T-helper 1 cell treated with Interleukin-12 subunit alpha and Interleukin-12 subunit beta and Interleukin-4 antibody, amounts not matched to agents 30 μg/mL and 1 μg/mL, for 36 hours (primary cell): ENCODE measurements at regions not wholly inside any gene's neighbourhood (a gene's known extent, or its start where the extent isn't known, plus 50 kb on each side); places are given as distances from the start of the nearest gene placed in this dataset.

Experiments used
- H3K27ac Mint-ChIP-seq: one replicate; pipeline ENCODE4 v1.8.0; 2021; ENCODE audit warnings: mild to moderate bottlenecking, mixed read lengths
- H3K27me3 Mint-ChIP-seq: one replicate; pipeline ENCODE4 v1.8.0; 2021; ENCODE audit warnings: low read depth, mixed read lengths
- H3K36me3 Mint-ChIP-seq: one replicate; pipeline ENCODE4 v1.8.0; 2021; ENCODE audit warnings: low read depth, mixed read lengths
- H3K4me1 Mint-ChIP-seq: one replicate; pipeline ENCODE4 v1.8.0; 2021; ENCODE audit warnings: low read depth, mixed read lengths
- H3K4me3 Mint-ChIP-seq: one replicate; pipeline ENCODE4 v1.8.0; 2021; ENCODE audit warnings: mild to moderate bottlenecking, moderate library complexity, mixed read lengths
- H3K9me3 Mint-ChIP-seq: one replicate; pipeline ENCODE4 v1.8.0; 2021; ENCODE audit warnings: mixed read lengths

GRCh38 chr10:130425881-130426435 is 289.8 kb downstream of the GLRX3 start:
- H3K4me3 Mint-ChIP-seq, result no peak overlapping the region
- no peaks in the 10 kb centered on the region for H3K4me1 Mint-ChIP-seq

GRCh38 chr10:130427216-130427722 is 291.1 kb downstream of the GLRX3 start:
- Mint-ChIP-seq H3K4me3 (no peak overlapping the region), H3K27ac (no peak overlapping the region), H3K27me3 (no peaks in the 10 kb centered on the region), H3K9me3 (no peaks in the 10 kb centered on the region), H3K36me3 (no peaks in the 10 kb centered on the region), H3K4me1 (no peaks in the 10 kb centered on the region)

More at GRCh38 chr10:130425881-130426435, 289.8 kb downstream of the GLRX3 start:
- H3K9me3 Mint-ChIP-seq, result no peaks in the 10 kb centered on the region
- no peak overlapping the region for H3K27ac Mint-ChIP-seq
- no peaks in the 10 kb centered on the region for H3K27me3 Mint-ChIP-seq
- no peaks in the 10 kb centered on the region for H3K36me3 Mint-ChIP-seq

GRCh38 chr10:130428936-130429335 is 292.7 kb downstream of the GLRX3 start:
- H3K4me3 Mint-ChIP-seq, result no peak overlapping the region
- no peaks in the 10 kb centered on the region for H3K36me3 Mint-ChIP-seq
- H3K27ac Mint-ChIP-seq, result no peak overlapping the region

GRCh38 chr10:130429809-130430208 is 293.6 kb downstream of the GLRX3 start:
- no peaks in the 10 kb centered on the region for H3K27me3 Mint-ChIP-seq
- H3K9me3 Mint-ChIP-seq, result no peaks in the 10 kb centered on the region
- H3K27ac Mint-ChIP-seq, result no peak overlapping the region
- no peaks in the 10 kb centered on the region for H3K4me1 Mint-ChIP-seq
- H3K4me3 Mint-ChIP-seq, result no peak overlapping the region
- H3K36me3 Mint-ChIP-seq, result no peaks in the 10 kb centered on the region

More at GRCh38 chr10:130428936-130429335, 292.7 kb downstream of the GLRX3 start:
- Mint-ChIP-seq H3K4me1 (no peaks in the 10 kb centered on the region), H3K27me3 (no peaks in the 10 kb centered on the region), H3K9me3 (no peaks in the 10 kb centered on the region)

GRCh38 chr10:130430291-130430690 is 294.1 kb downstream of the GLRX3 start:
- H3K36me3 Mint-ChIP-seq, result no peaks in the 10 kb centered on the region
- H3K27me3 Mint-ChIP-seq, result no peaks in the 10 kb centered on the region

GRCh38 chr10:130430852-130431704 is 294.9 kb downstream of the GLRX3 start:
- H3K27me3 Mint-ChIP-seq, result no peaks in the 10 kb centered on the region
- no peak overlapping the region for H3K27ac Mint-ChIP-seq
- H3K9me3 Mint-ChIP-seq, result no peaks in the 10 kb centered on the region

More at GRCh38 chr10:130430291-130430690, 294.1 kb downstream of the GLRX3 start:
- Mint-ChIP-seq H3K9me3 (no peaks in the 10 kb centered on the region), H3K4me1 (no peaks in the 10 kb centered on the region), H3K4me3 (no peak overlapping the region), H3K27ac (no peak overlapping the region)

GRCh38 chr10:130432271-130432670 is 296.1 kb downstream of the GLRX3 start:
- Mint-ChIP-seq H3K4me3 (no peak overlapping the region), H3K27ac (no peak overlapping the region), H3K27me3 (no peaks in the 10 kb centered on the region), H3K4me1 (no peaks in the 10 kb centered on the region), H3K36me3 (no peaks in the 10 kb centered on the region), H3K9me3 (no peaks in the 10 kb centered on the region)

More at GRCh38 chr10:130430852-130431704, 294.9 kb downstream of the GLRX3 start:
- no peaks in the 10 kb centered on the region for H3K36me3 Mint-ChIP-seq
- H3K4me1 Mint-ChIP-seq, result no peaks in the 10 kb centered on the region
- no peak overlapping the region for H3K4me3 Mint-ChIP-seq

GRCh38 chr10:130432850-130433249 is 296.7 kb downstream of the GLRX3 start:
- no peaks in the 10 kb centered on the region for H3K9me3 Mint-ChIP-seq
- H3K36me3 Mint-ChIP-seq, result no peaks in the 10 kb centered on the region
- no peaks in the 10 kb centered on the region for H3K4me1 Mint-ChIP-seq
- H3K27me3 Mint-ChIP-seq, result no peaks in the 10 kb centered on the region
- no peak overlapping the region for H3K27ac Mint-ChIP-seq
- no peak overlapping the region for H3K4me3 Mint-ChIP-seq

- no peaks in the 10 kb centered on the region for H3K27me3 Mint-ChIP-seq
- H3K4me3 Mint-ChIP-seq, result no peak overlapping the region
- no peaks in the 10 kb centered on the region for H3K4me1 Mint-ChIP-seq
- no peaks in the 10 kb centered on the region for H3K36me3 Mint-ChIP-seq
- no peaks in the 10 kb centered on the region for H3K9me3 Mint-ChIP-seq
- H3K27ac Mint-ChIP-seq, result no peak overlapping the region
Observed at GRCh38 chr10:130434446-130435385, 298.5 kb downstream of the GLRX3 start.

- Mint-ChIP-seq H3K27me3 (no peaks in the 10 kb centered on the region), H3K36me3 (no peaks in the 10 kb centered on the region), H3K27ac (no peak overlapping the region), H3K9me3 (no peaks in the 10 kb centered on the region), H3K4me3 (no peak overlapping the region), H3K4me1 (no peaks in the 10 kb centered on the region)
Observed at GRCh38 chr10:130435961-130436360, 299.8 kb downstream of the GLRX3 start.

- Mint-ChIP-seq H3K27me3 (no peaks in the 10 kb centered on the region), H3K4me3 (no peak overlapping the region), H3K9me3 (no peaks in the 10 kb centered on the region), H3K27ac (no peak overlapping the region), H3K36me3 (no peaks in the 10 kb centered on the region), H3K4me1 (no peaks in the 10 kb centered on the region)
Observed at GRCh38 chr10:130438861-130439260, 302.7 kb downstream of the GLRX3 start.

GRCh38 chr10:130439766-130440165 is 303.6 kb downstream of the GLRX3 start:
- Mint-ChIP-seq H3K4me3 (no peak overlapping the region), H3K36me3 (no peaks in the 10 kb centered on the region), H3K27ac (no peak overlapping the region), H3K27me3 (no peaks in the 10 kb centered on the region), H3K4me1 (no peaks in the 10 kb centered on the region), H3K9me3 (no peaks in the 10 kb centered on the region)

- Mint-ChIP-seq H3K4me1 (no peaks in the 10 kb centered on the region), H3K9me3 (no peaks in the 10 kb centered on the region), H3K4me3 (no peak overlapping the region), H3K27ac (no peak overlapping the region), H3K27me3 (no peaks in the 10 kb centered on the region), H3K36me3 (no peaks in the 10 kb centered on the region)
Observed at GRCh38 chr10:130440494-130440893, 304.3 kb downstream of the GLRX3 start.

- Mint-ChIP-seq H3K4me3 (no peak overlapping the region), H3K27ac (no peak overlapping the region), H3K27me3 (no peaks in the 10 kb centered on the region), H3K36me3 (no peaks in the 10 kb centered on the region), H3K4me1 (no peaks in the 10 kb centered on the region), H3K9me3 (no peaks in the 10 kb centered on the region)
Observed at GRCh38 chr10:130440971-130441370, 304.8 kb downstream of the GLRX3 start.
